NB4 (cell line): ENCODE measurements at regions not wholly inside any gene's neighbourhood (a gene's known extent, or its start where the extent isn't known, plus 50 kb on each side); places are given as distances from the start of the nearest gene placed in this dataset.

Experiments
- MYC ChIP-seq: IDR thresholded peaks from 2 replicates; pipeline ENCODE4 v1.6.1; 2011; ENCODE audit warnings: low read depth, low read length
- POLR2A ChIP-seq: IDR thresholded peaks from 2 replicates; pipeline ENCODE4 v1.6.1; 2011; ENCODE audit warnings: mild to moderate bottlenecking; ENCODE audit not compliant: insufficient read length; ENCODE audit errors: extremely low read depth
- TF ChIP-seq, protein P1 (sequence below): IDR thresholded peaks from one replicate; pipeline ENCODE4 v1.5.1; 2012; ENCODE audit warnings: low read depth, low read length
- TF ChIP-seq, protein P2 (sequence below): IDR thresholded peaks from 2 replicates; pipeline ENCODE4 v1.6.1; 2011; ENCODE audit warnings: low read depth, low read length

DNA sequence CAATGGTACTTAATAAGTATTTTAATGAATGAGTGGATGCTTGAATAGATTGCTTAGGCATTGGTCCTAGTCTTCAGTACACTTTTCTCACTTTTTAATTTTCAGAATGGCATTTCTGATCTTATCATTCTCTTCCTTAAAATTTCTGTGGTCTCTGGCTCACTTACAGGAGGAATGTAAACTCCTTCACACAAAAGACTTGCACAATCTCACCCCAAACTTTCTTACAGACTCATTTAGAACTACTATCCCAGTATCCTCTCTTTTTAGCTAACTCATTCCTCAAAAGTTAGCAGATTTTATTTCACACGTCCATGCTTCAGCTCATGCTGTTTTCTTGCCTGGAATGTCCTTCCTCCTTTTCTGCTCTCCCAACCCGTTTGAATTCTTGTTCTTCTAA lies 350.1 kb downstream of the GRXCR1 start:
- TF ChIP-seq POLR2A, result no peak
- TF ChIP-seq, protein P1, sequence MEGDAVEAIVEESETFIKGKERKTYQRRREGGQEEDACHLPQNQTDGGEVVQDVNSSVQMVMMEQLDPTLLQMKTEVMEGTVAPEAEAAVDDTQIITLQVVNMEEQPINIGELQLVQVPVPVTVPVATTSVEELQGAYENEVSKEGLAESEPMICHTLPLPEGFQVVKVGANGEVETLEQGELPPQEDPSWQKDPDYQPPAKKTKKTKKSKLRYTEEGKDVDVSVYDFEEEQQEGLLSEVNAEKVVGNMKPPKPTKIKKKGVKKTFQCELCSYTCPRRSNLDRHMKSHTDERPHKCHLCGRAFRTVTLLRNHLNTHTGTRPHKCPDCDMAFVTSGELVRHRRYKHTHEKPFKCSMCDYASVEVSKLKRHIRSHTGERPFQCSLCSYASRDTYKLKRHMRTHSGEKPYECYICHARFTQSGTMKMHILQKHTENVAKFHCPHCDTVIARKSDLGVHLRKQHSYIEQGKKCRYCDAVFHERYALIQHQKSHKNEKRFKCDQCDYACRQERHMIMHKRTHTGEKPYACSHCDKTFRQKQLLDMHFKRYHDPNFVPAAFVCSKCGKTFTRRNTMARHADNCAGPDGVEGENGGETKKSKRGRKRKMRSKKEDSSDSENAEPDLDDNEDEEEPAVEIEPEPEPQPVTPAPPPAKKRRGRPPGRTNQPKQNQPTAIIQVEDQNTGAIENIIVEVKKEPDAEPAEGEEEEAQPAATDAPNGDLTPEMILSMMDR, result no peak
- TF ChIP-seq, protein P2, sequence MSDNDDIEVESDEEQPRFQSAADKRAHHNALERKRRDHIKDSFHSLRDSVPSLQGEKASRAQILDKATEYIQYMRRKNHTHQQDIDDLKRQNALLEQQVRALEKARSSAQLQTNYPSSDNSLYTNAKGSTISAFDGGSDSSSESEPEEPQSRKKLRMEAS, result no peak
- TF ChIP-seq MYC, result no peak
